GM12864 (cell line): ENCODE measurements at regions not wholly inside any gene's neighbourhood (a gene's known extent, or its start where the extent isn't known, plus 50 kb on each side); places are given as distances from the start of the nearest gene placed in this dataset.

ENCODE experiments used
- DNase-seq: peaks from one replicate; pipeline ENCODE4 v3.0.0-alpha.2; 2011; ENCODE audit warnings: low read depth
- H3K4me3 ChIP-seq: 2 replicates; pipeline ENCODE4 v1.5.1; 2011; ENCODE audit warnings: mild to moderate bottlenecking, low read depth, low read length, control low read depth
- TF ChIP-seq, protein P1 (sequence below): IDR thresholded peaks from 2 replicates; pipeline ENCODE4 v1.5.1; 2011; ENCODE audit warnings: low read depth, mild to moderate bottlenecking, moderate library complexity, low read length, control low read depth, inconsistent platforms; ENCODE audit errors: missing control alignments

DNA sequence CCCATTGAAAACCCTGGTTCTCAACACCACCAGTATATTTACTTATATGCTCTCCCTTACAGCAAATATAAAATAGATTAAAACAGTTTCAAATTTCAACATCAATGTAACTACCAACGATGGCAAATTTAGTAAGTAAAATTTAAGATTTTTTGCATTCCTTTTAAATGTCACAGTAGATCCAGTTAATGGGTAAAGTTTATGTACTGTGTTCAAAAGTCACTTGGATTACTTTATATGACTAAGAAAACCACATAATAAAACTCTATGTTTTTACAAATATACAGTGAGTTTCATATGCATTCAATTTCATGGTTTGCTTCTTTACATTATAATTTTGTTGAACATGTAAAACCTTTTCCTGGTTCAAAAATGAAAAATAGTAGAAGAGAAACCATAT is 364.6 kb downstream of the AASDHPPT start:
- H3K4me3 ChIP-seq: no peak overlapping the region
- no peak for DNase-seq
- TF ChIP-seq, protein P1, sequence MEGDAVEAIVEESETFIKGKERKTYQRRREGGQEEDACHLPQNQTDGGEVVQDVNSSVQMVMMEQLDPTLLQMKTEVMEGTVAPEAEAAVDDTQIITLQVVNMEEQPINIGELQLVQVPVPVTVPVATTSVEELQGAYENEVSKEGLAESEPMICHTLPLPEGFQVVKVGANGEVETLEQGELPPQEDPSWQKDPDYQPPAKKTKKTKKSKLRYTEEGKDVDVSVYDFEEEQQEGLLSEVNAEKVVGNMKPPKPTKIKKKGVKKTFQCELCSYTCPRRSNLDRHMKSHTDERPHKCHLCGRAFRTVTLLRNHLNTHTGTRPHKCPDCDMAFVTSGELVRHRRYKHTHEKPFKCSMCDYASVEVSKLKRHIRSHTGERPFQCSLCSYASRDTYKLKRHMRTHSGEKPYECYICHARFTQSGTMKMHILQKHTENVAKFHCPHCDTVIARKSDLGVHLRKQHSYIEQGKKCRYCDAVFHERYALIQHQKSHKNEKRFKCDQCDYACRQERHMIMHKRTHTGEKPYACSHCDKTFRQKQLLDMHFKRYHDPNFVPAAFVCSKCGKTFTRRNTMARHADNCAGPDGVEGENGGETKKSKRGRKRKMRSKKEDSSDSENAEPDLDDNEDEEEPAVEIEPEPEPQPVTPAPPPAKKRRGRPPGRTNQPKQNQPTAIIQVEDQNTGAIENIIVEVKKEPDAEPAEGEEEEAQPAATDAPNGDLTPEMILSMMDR: no peak

DNA sequence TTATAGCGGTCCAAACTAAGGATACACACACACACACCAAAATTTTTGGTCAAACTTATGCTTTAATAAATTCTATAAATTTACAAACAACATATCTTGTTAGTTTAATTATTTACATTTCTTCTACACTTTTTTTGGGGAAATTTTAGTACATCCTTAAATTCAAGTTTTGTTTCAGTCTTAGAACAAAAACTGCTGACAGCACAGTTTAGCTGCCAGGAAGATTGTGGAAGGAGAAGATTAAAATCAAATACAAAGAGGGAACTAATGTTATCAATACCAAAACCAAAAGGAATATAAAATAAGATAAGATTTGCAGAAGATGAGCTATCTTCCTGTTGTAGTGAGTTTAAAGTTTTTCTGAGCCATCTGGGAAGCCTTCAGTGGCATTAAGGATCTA is 368.8 kb downstream of the AASDHPPT start:
- no peak for DNase-seq
- TF ChIP-seq, protein P1: no peak
- no peak overlapping the region for H3K4me3 ChIP-seq

DNA sequence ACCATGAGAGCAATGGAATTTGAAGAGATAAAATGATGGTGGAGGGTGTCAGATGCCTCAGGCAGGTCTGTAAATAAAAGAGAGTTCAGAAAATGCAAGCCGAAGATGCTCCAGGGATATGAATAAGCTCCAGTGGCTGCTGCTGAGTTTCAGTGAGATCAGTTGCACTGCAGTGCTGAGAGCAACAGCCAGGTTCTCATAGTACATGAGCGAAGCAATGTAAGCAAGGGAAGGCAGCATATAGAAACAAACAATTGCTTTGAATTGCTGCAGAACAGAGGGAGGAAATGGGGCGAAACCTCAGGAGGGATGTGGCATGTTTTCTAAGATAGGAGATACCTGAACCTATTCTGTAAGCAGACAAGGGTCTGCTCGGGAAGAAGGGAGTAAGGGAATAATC is 369.5 kb downstream of the AASDHPPT start:
- H3K4me3 ChIP-seq: no peak overlapping the region
- DNase-seq: no peak
- TF ChIP-seq, protein P1: no peak

DNA sequence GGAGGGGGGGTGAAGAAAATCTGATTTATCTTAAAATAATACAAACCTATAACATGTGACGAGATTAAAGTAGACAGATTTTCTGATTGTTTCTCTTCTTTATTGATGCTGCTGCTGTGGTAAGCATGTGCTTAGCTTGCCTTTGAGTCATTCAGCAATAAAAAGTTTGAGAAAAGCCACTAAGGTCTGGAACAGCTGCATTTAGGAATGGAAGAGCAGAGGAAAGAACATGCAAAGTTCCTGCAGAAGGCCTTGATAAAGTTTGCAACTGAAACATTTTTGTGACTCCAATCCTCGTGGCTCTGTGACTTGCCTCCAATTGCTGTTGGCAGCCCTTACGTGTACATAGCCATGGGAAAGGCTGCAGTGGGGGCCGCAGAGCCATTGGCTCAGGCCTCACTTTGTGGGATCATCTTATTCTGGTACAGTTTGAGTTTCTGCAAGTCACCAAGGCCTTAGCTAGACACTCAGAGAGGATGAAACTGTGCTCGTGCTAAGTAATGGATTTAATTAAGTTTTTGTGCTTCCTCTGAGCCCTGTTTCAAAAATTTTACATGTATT is 370.2 kb downstream of the AASDHPPT start:
- DNase-seq: no peak
- TF ChIP-seq, protein P1: no peak
- no peak overlapping the region for H3K4me3 ChIP-seq

DNA sequence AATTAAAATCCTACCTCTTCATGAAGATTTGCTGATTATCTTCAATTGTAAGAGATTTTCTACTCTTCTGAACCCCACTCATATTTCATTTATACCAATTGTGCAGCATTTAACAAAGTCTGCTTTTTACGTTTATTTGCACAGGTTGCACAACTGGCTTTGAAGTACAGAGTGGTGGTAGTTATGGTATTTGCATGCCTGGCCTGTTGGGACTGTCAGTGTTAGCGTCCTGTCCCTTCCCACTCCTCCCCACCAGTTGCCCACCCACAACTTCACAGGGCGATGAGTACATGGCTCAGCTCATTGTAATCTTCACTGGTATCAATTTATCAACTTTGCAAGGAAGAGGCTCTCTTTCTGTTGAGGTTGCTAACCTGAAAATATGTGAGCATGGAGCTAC is 372.3 kb downstream of the AASDHPPT start:
- no peak for DNase-seq
- H3K4me3 ChIP-seq: no peak overlapping the region

DNA sequence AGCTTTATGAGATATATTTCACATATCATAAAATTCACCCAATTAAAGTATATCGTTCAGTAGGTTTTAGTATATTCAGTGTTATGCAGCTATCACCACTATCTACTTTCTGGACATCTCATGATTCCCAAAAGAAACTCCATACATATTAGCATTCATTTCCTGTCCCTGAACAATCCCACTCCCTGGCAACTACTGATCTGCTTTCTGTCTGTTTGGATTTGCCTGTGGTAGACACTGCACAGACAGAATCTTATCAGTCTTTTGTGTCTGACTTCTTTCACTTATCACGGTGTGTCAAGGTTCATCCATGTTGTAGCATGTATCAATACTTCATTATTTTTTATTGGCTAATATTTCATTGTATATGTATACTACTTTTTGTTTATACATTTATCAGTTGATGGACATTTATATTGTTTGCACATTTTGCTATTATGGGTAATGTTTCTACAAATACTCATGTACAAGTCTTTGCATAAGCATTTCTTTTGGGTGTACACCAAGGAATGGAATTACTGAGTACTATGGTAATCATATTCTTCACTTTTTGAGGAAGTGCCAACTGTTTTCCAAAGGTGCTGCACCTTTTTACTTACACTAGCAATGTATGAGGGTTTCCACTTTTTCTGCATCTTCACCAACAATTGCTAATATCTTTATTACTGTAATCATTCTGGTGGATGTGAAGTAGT is 373.9 kb downstream of the AASDHPPT start:
- no peak for DNase-seq
- TF ChIP-seq, protein P1: no peak

More for the DNA sequence above, 372.3 kb downstream of the AASDHPPT start:
- TF ChIP-seq, protein P1: no peak

DNA sequence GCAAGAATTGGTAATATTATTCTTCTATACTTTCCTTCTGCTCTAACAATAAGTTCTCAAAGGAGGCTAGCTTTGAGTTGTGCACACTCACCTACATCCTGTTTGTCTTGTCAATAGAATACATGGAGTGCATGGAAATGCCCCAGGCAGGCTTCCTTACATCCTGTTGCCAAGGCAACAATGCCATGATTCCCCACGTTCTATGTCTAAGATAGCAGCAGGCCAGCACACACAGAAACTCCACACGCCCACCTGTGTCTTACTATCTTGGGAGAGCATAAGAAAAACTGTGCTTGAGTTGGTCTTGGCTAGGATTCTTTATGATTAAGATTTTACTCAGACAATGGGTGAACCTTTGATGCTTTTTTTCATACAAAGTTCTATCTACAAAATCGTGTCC is 379.2 kb downstream of the AASDHPPT start:
- no peak for DNase-seq
- TF ChIP-seq, protein P1: no peak
- H3K4me3 ChIP-seq: no peak overlapping the region

More for the DNA sequence above, 373.9 kb downstream of the AASDHPPT start:
- H3K4me3 ChIP-seq: no peak overlapping the region
